OCI-LY3 (cell line): ENCODE measurements at regions not wholly inside any gene's neighbourhood (a gene's known extent, or its start where the extent isn't known, plus 50 kb on each side); places are given as distances from the start of the nearest gene placed in this dataset.

ENCODE experiments used
- CTCF ChIP-seq: fragments of 200-600, 300-600 bp; sonication (generic); IDR thresholded peaks from 2 replicates; pipeline ENCODE4 v1.5.1; 2014; ENCODE audit warnings: antibody characterized with exemption, low read length, low read depth
- EZH2phosphoT487 ChIP-seq: fragments of 200-600 bp; shearing (Covaris generic); IDR thresholded peaks from 2 replicates; pipeline ENCODE4 v1.6.1; 2018; ENCODE audit warnings: antibody characterized with exemption, mixed run types, low read depth

- TF ChIP-seq CTCF = no peak
- no peak for TF ChIP-seq EZH2phosphoT487
These were observed 65.8 kb upstream of the MED4 start for GRCh38 chr13:48160606-48161278.
